ENCODE measurements at regions not wholly inside any gene's neighbourhood (a gene's known extent, or its start where the extent isn't known, plus 50 kb on each side); places are given as distances from the start of the nearest gene placed in this dataset.

DNA sequence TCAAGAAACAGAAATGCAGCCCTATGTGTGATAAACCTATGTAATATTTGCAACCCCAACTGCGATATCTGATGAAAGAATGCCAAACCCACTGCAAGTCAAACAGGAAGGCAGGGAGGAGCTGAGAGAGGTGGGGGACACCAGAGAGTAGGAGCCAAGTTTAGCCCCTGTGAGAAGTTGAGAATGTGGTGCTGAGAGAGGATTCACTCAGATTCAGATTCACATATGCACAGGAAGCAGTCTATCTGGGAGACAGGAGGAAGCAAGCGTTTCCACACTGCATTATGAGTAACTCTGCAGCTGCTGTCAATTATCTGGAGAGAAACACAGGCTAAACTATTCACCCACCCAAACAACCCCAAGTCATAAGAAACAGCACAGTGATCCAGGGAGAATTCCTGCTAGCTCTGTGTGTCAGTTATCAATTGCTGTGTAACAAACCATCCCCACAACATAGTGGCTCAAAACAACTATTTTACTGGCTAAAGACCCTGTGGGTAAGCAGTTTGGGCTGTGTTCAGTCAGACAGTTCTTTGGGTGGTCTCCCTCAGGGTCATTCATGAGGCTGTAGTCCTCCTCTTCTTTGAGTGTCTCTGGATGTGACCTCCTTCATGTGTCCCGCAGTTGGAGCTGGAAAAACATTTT, 161.9 kb upstream of the RAI14 start (continued):
- TF ChIP-seq, protein P1, sequence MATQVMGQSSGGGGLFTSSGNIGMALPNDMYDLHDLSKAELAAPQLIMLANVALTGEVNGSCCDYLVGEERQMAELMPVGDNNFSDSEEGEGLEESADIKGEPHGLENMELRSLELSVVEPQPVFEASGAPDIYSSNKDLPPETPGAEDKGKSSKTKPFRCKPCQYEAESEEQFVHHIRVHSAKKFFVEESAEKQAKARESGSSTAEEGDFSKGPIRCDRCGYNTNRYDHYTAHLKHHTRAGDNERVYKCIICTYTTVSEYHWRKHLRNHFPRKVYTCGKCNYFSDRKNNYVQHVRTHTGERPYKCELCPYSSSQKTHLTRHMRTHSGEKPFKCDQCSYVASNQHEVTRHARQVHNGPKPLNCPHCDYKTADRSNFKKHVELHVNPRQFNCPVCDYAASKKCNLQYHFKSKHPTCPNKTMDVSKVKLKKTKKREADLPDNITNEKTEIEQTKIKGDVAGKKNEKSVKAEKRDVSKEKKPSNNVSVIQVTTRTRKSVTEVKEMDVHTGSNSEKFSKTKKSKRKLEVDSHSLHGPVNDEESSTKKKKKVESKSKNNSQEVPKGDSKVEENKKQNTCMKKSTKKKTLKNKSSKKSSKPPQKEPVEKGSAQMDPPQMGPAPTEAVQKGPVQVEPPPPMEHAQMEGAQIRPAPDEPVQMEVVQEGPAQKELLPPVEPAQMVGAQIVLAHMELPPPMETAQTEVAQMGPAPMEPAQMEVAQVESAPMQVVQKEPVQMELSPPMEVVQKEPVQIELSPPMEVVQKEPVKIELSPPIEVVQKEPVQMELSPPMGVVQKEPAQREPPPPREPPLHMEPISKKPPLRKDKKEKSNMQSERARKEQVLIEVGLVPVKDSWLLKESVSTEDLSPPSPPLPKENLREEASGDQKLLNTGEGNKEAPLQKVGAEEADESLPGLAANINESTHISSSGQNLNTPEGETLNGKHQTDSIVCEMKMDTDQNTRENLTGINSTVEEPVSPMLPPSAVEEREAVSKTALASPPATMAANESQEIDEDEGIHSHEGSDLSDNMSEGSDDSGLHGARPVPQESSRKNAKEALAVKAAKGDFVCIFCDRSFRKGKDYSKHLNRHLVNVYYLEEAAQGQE (IDR thresholded peaks at IDR 0.05; ENCODE audit: unreplicated experiment), result no peak

DNA sequence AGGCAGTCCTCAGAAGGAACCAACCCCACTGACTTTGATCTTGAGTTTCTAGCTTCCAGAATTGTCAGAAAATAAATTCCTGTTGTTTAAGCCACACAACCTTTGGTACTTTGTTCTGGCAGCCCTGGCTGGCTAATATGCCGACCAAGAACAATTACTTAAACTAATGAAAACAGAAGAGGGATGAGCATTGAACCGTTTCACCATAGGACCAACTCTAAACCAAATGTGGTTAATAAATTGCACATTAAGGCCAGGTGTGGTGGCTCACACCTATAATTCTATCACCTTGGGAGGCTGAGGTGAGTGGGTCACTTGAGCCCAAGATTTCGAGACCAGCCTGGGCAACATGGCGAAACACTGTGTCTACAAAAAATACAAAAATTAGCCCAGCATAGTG, 160.9 kb upstream of the RAI14 start:
- no peak for ATAC-seq
- Histone ChIP-seq H2AFZ (no peak overlapping the region), H4K20me1 (replicated peaks; ENCODE audit: insufficient read depth) (no peaks in the 10 kb centered on the region), H3K27me3 (ENCODE audit: insufficient read depth) (no peaks in the 10 kb centered on the region), H3K27ac (ENCODE audit: low read depth) (no peak overlapping the region), H3K36me3 (ENCODE audit: insufficient read depth) (no peaks in the 10 kb centered on the region), H3K79me2 (replicated peaks; ENCODE audit: insufficient read depth) (no peaks in the 10 kb centered on the region), H3K4me3 (no peak overlapping the region), H3K9me2 (ENCODE audit: insufficient read depth) (no peaks in the 10 kb centered on the region), H3K4me1 (ENCODE audit: insufficient read depth) (peaks cover 23% of the 10 kb centered on the region), H3F3A (replicated peaks; ENCODE audit: low read depth) (no peaks in the 10 kb centered on the region), H3K4me2 (no peak overlapping the region)
- TF ChIP-seq NANOG (IDR thresholded peaks at IDR 0.05; ENCODE audit: borderline replicate concordance), result no peak
- TF ChIP-seq, protein P2, sequence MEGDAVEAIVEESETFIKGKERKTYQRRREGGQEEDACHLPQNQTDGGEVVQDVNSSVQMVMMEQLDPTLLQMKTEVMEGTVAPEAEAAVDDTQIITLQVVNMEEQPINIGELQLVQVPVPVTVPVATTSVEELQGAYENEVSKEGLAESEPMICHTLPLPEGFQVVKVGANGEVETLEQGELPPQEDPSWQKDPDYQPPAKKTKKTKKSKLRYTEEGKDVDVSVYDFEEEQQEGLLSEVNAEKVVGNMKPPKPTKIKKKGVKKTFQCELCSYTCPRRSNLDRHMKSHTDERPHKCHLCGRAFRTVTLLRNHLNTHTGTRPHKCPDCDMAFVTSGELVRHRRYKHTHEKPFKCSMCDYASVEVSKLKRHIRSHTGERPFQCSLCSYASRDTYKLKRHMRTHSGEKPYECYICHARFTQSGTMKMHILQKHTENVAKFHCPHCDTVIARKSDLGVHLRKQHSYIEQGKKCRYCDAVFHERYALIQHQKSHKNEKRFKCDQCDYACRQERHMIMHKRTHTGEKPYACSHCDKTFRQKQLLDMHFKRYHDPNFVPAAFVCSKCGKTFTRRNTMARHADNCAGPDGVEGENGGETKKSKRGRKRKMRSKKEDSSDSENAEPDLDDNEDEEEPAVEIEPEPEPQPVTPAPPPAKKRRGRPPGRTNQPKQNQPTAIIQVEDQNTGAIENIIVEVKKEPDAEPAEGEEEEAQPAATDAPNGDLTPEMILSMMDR (conservative IDR thresholded peaks at IDR 0.05; ENCODE audit: low read depth in 2 of 2), result no peak
- TF ChIP-seq EZH2 (IDR thresholded peaks at IDR 0.05; ENCODE audit: low read depth, unreplicated experiment), result no peak
- TF ChIP-seq EZH2phosphoT487 (IDR thresholded peaks at IDR 0.05; ENCODE audit: unreplicated experiment), result no peak
- TF ChIP-seq STAT1 (IDR thresholded peaks at IDR 0.05; ENCODE audit: unreplicated experiment), result no peak
- no peak for TF ChIP-seq JUNB (IDR thresholded peaks at IDR 0.05; ENCODE audit: unreplicated experiment)
- TF ChIP-seq, protein P3, sequence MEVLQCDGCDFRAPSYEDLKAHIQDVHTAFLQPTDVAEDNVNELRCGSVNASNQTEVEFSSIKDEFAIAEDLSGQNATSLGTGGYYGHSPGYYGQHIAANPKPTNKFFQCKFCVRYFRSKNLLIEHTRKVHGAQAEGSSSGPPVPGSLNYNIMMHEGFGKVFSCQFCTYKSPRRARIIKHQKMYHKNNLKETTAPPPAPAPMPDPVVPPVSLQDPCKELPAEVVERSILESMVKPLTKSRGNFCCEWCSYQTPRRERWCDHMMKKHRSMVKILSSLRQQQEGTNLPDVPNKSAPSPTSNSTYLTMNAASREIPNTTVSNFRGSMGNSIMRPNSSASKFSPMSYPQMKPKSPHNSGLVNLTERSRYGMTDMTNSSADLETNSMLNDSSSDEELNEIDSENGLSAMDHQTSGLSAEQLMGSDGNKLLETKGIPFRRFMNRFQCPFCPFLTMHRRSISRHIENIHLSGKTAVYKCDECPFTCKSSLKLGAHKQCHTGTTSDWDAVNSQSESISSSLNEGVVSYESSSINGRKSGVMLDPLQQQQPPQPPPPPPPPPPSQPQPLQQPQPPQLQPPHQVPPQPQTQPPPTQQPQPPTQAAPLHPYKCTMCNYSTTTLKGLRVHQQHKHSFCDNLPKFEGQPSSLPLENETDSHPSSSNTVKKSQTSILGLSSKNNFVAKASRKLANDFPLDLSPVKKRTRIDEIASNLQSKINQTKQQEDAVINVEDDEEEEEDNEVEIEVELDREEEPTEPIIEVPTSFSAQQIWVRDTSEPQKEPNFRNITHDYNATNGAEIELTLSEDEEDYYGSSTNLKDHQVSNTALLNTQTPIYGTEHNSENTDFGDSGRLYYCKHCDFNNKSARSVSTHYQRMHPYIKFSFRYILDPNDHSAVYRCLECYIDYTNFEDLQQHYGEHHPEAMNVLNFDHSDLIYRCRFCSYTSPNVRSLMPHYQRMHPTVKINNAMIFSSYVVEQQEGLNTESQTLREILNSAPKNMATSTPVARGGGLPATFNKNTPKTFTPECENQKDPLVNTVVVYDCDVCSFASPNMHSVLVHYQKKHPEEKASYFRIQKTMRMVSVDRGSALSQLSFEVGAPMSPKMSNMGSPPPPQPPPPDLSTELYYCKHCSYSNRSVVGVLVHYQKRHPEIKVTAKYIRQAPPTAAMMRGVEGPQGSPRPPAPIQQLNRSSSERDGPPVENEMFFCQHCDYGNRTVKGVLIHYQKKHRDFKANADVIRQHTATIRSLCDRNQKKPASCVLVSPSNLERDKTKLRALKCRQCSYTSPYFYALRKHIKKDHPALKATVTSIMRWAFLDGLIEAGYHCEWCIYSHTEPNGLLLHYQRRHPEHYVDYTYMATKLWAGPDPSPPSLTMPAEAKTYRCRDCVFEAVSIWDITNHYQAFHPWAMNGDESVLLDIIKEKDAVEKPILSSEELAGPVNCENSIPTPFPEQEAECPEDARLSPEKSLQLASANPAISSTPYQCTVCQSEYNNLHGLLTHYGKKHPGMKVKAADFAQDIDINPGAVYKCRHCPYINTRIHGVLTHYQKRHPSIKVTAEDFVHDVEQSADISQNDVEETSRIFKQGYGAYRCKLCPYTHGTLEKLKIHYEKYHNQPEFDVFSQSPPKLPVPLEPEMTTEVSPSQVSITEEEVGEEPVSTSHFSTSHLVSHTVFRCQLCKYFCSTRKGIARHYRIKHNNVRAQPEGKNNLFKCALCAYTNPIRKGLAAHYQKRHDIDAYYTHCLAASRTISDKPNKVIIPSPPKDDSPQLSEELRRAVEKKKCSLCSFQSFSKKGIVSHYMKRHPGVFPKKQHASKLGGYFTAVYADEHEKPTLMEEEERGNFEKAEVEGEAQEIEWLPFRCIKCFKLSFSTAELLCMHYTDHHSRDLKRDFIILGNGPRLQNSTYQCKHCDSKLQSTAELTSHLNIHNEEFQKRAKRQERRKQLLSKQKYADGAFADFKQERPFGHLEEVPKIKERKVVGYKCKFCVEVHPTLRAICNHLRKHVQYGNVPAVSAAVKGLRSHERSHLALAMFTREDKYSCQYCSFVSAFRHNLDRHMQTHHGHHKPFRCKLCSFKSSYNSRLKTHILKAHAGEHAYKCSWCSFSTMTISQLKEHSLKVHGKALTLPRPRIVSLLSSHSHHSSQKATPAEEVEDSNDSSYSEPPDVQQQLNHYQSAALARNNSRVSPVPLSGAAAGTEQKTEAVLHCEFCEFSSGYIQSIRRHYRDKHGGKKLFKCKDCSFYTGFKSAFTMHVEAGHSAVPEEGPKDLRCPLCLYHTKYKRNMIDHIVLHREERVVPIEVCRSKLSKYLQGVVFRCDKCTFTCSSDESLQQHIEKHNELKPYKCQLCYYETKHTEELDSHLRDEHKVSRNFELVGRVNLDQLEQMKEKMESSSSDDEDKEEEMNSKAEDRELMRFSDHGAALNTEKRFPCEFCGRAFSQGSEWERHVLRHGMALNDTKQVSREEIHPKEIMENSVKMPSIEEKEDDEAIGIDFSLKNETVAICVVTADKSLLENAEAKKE (CRISPR knock-in tag; IDR thresholded peaks at IDR 0.05), result no peak
- TF ChIP-seq, protein P1 (IDR thresholded peaks at IDR 0.05; ENCODE audit: unreplicated experiment), result no peak
- Mint-ChIP-seq H3K27ac (no peak overlapping the region), H3K27me3 (ENCODE audit: insufficient read depth, low read depth, poor library complexity) (peaks cover 2% of the 10 kb centered on the region), H3K9me3 (no peaks in the 10 kb centered on the region; the same call in 2 of the 3 replicates), H3K36me3 (ENCODE audit: low read depth) (peaks cover 6% of the 10 kb centered on the region; the same call in 1 of the 3 replicates), H3K4me3 (no peak overlapping the region), H3K4me1 (peaks cover 23% of the 10 kb centered on the region)
- DNase-seq (ENCODE audit: low spot score), result no peak

Data from GM23338 (cell line).